ENCODE measurements at regions not wholly inside any gene's neighbourhood (a gene's known extent, or its start where the extent isn't known, plus 50 kb on each side); places are given as distances from the start of the nearest gene placed in this dataset.

GRCh38 chr16:86429663-86430062 lies 80.7 kb upstream of the FOXF1 start:
- DNase-seq: no peak

- DNase-seq: no peak
Observed at GRCh38 chr16:86430814-86431213, 79.5 kb upstream of the FOXF1 start.

GRCh38 chr16:86431540-86431939 lies 78.8 kb upstream of the FOXF1 start:
- no peak for DNase-seq

GRCh38 chr16:86432048-86432447 lies 78.3 kb upstream of the FOXF1 start:
- no peak for DNase-seq

- no peak for DNase-seq
Observed at GRCh38 chr16:86432691-86433090, 77.6 kb upstream of the FOXF1 start.

- DNase-seq: no peak
Observed at GRCh38 chr16:86436466-86437185, 73.7 kb upstream of the FOXF1 start.

- DNase-seq: no peak
Observed at GRCh38 chr16:86437348-86437747, 73.0 kb upstream of the FOXF1 start.

GRCh38 chr16:86442703-86443102 lies 67.6 kb upstream of the FOXF1 start:
- no peak for DNase-seq

GRCh38 chr16:86443508-86444147 lies 66.7 kb upstream of the FOXF1 start:
- DNase-seq: no peak

GRCh38 chr16:86444261-86444660 lies 66.1 kb upstream of the FOXF1 start:
- no peak for DNase-seq

GRCh38 chr16:86444661-86445060 lies 65.7 kb upstream of the FOXF1 start:
- DNase-seq: no peak

- DNase-seq: no peak
Observed at GRCh38 chr16:86446279-86446678, 64.0 kb upstream of the FOXF1 start.

GRCh38 chr16:86447228-86447627 lies 63.1 kb upstream of the FOXF1 start:
- DNase-seq: no peak

GRCh38 chr16:86448306-86448890 lies 61.9 kb upstream of the FOXF1 start:
- DNase-seq: no peak

GRCh38 chr16:86449446-86450095 lies 60.8 kb upstream of the FOXF1 start:
- DNase-seq: no peak

GRCh38 chr16:86450691-86451090 lies 59.6 kb upstream of the FOXF1 start:
- no peak for DNase-seq

GRCh38 chr16:86452451-86452850 lies 57.9 kb upstream of the FOXF1 start:
- no peak for DNase-seq

GRCh38 chr16:86455116-86455515 lies 55.2 kb upstream of the FOXF1 start:
- DNase-seq: no peak

GRCh38 chr16:86455640-86456039 lies 54.7 kb upstream of the FOXF1 start:
- no peak for DNase-seq

- no peak for DNase-seq
Observed at GRCh38 chr16:86457501-86458148, 52.7 kb upstream of the FOXF1 start.

GRCh38 chr16:86458149-86458777 lies 52.1 kb upstream of the FOXF1 start:
- DNase-seq: no peak

- no peak for DNase-seq
Observed at GRCh38 chr16:86459266-86459665, 51.1 kb upstream of the FOXF1 start.

All from activated T-cell treated with anti-CD3 and anti-CD28 coated beads, Interleukin-2, amount 50 U/mL, for 1 hour (primary cell).